GM19452 (cell line): ENCODE measurements at regions not wholly inside any gene's neighbourhood (a gene's known extent, or its start where the extent isn't known, plus 50 kb on each side); places are given as distances from the start of the nearest gene placed in this dataset.
A peak's percentile ranks its signal among the peaks of the same experiment; 100 is the strongest.
"Not testable (repeated sequence)": the region's sequence is repeated elsewhere in the genome, so short reads cannot be mapped to it uniquely, and the experiment has no call there.

Experiments
- ATAC-seq: cut with Tn5 transposase; IDR thresholded peaks from one replicate; pipeline ENCODE4 v1.9.1; 2021; ENCODE audit not compliant: unreplicated experiment

DNA sequence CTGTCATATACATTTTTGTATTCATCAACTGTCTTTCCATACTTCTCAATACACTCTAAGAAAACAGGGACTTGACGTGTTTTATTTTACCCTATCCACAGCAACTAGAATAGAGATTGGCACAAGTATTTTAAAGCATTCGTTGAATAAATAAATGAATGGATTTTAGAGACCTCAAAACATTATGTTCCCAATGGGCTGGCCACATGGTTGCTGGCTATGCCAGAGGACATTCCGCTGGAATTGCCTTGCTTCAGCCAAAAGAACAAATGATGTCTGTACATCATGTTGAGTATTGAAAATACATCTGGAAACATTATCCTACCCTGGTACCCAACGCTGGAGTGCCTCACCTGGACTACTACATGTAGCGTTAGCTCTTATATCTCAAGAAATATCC lies 132.8 kb upstream of the RAP1B start:
- ATAC-seq = no peak

- no peak for ATAC-seq
Measured at GRCh38 chr12:68478516-68479260, 132.0 kb upstream of the RAP1B start.

- ATAC-seq = no peak
Measured at GRCh38 chr12:68479261-68479895, 131.3 kb upstream of the RAP1B start.

- no peak for ATAC-seq
Measured at GRCh38 chr12:68479896-68480291, 130.8 kb upstream of the RAP1B start.

GRCh38 chr12:68480526-68480925 lies 130.2 kb upstream of the RAP1B start:
- no peak for ATAC-seq

GRCh38 chr12:68481181-68481941 lies 129.3 kb upstream of the RAP1B start:
- ATAC-seq = peak; percentile 60

DNA sequence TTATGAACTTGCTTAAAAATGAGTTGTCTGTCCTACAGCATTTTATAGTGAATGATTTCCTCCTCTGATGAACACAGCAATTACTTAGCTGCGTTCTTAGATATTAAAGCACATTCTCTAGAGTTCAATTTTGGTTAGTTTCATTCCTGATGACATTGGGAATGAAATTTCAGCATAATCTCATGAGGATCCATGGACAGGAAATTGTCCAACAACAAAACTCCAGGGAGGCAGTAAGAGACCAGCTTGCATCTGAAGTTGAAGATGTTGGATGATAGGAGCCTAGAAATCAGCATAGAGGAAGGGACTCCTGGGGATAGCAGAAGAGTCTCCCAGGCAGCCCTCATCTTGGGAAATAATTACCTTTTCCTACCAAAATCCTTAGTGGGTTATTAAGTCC lies 128.7 kb upstream of the RAP1B start:
- ATAC-seq = no peak

DNA sequence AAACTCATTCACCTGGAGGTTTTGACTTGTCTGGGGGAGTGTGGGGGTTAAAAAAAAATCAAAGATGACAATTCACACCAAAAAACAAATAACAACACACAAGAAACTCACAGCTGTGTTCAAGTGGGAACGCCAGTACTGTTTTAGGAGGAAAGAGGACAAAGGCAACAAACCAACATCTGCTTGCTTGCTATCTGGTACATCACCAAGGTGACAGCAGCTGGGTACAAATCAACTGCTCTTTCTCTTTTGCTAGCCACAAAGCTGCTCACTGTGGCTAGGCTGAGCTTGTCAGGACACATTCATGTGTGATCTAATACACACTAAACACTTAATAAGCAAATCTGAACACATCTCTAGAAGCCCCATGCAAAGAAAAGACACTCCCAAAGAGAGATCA lies 128.0 kb upstream of the RAP1B start:
- ATAC-seq = peak; percentile 65

DNA sequence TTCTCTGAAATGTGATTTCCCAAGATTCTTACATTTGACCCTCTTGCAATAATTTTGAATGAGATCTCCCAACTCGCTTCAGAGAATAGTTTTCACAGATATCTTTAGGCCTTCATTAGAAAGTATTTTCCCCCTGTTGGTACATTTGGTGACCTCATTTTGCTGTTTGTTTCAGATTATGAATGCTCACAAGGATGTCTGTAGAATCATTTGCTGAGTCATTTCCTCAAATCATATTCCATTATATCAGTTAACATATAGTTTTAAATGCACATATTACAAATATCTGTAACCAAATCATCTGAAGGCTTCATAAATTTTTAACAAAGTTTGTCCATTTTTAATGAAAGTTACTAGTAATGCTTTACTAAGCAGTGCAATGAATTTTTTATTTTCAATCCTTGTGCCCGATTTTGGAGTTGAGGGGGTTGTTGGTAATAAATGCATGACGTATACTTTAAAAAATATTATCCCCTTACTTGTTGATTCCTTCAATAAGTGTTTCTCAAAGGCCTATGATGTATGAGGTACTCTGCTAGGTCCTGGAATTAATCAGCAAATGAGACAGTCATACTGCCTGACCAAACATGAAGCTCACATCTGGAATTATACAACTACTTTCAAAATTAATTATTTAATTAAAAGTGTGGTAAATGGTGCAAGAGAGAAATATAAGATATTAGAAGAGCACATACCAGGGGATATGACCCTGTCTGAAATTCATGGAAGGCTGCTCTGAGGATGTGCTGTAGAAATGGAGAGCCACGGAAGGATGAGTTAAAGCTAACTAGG lies 126.9 kb upstream of the RAP1B start:
- ATAC-seq = no peak

GRCh38 chr12:68484578-68484977 lies 126.1 kb upstream of the RAP1B start:
- not testable (repeated sequence) for ATAC-seq

GRCh38 chr12:68486449-68486848 lies 124.2 kb upstream of the RAP1B start:
- not testable (repeated sequence) for ATAC-seq

DNA sequence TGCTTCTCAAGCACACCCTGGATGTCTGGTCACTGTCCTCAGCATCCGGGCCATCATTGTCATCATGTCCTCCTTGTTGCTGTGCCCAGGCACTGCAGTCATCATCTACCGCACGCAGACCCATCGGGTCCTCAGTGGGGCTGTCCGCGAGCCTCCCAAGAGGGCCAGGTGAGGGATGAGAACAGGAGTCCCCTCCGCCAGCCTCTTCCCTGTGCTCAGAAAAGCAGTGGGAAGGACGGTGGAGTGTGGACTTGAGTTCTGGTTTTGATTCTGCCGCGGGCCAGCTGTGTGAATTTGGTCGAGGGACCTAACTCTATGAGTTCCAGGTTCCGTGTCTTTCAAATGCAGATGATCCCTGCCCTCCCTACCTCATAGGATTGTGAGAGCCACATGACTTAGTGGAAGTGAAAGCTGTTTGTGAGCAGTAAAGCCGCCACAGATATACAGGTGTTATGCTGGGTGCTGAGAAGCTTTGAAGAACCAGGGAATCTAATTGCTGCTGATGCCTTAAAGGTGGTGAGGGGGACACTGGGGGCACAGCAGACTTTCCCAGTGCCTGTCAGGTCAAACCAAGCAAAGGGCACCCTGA lies 122.9 kb upstream of the RAP1B start:
- ATAC-seq = no peak

DNA sequence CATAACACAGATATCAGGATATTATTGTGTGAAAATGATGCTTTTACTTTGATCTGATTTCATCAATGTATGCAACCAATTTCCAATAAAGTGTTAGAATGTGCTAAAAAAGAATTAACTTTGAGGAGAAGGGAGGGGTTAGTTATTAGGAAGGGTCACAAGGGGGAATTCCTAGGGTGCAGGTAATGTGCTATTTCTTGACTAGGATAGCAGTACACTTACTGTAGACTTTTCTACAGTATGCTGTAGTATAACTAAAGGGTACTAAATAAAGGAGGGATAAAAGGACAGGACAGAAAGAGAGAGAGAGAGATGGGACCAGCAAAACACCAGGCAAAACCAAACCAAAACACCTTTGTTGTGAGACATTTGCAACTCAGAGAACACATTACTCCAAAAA lies 121.4 kb upstream of the RAP1B start:
- ATAC-seq = no peak

- no peak for ATAC-seq
Measured at GRCh38 chr12:68490476-68490875, 120.2 kb upstream of the RAP1B start.

DNA sequence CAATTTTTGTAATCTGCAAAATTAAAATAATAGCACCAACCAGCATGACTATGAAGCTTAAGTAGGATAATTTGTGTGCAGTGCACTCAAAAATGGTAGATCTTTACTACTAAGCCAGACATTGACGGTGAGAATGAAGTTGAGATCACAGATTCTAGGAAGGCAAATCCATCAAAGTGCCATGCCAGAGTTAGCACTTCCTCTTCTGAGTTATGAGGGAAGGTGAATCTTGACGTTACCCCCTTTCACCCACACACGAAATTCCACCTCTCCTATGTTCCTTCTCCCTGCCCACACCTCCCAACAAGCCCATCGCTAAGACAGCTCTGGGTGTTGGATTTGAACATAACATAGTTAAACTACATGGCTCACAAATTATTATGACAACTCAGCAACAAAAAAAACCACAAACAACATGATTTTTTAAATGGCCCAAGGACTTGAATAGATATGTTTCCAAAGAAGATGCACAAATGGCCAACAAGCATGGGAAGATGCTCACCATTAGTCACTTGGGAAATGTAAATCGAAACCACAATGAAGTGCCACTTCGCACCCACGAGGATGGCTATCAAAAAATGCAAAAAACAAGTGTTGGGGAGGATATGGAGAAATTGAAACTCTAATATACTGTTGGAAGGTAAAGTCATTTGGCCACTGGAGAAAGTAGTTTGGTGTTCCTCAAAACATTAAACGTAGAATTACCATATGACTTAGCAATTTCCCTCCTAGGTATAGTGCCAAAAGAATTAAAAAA lies 119.3 kb upstream of the RAP1B start:
- no peak for ATAC-seq

DNA sequence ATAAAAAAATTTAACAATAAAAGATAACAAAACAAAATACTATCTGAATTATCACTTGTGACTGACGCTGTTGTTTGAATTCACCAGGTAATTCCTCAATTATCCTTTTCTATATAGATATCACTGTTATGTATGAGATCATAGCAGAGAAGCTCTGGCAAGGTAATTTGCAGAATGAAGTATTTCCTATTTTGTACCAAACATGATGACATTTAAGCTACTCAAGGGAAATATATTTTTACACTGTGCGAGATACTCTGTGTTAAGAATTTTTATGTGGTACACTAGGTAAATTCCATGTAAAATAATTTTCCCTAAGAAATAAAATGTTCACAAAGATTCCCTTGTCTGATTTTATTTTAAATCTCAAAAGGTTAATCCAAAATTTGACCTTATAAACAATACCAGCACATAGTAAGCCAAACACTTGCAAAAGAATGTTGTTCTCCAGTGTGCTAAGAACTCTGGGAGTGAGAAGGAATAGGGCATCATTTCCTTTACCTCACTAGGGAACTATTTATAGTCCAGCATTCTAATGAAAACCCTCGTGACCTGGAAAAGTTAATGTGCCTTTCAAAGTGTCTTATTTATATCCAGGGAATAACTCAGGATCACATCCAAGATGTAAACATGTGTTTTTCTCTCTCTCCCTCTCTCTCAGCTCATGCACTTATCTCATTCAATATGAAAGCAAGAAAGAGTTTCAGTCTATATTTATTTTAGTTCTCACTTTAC lies 115.2 kb upstream of the RAP1B start:
- no peak for ATAC-seq

DNA sequence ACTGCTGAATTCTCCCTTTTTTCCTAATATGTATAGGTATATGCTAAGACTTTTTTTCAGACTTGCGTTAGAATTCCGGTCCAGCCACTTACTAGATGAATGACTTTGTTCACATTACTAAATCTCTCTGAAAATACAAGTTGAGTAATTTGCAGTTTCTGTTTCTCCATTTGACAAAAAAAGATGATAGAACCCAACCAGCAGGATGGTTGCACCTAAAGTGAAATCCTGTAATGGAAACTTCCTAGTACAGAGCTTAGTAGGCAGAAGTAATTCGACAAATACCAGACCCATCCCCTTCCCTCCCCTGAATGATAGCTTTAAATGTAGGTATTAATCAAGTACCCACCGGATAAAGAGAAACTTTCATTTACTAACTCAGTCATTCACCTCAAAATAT lies 113.6 kb upstream of the RAP1B start:
- no peak for ATAC-seq

DNA sequence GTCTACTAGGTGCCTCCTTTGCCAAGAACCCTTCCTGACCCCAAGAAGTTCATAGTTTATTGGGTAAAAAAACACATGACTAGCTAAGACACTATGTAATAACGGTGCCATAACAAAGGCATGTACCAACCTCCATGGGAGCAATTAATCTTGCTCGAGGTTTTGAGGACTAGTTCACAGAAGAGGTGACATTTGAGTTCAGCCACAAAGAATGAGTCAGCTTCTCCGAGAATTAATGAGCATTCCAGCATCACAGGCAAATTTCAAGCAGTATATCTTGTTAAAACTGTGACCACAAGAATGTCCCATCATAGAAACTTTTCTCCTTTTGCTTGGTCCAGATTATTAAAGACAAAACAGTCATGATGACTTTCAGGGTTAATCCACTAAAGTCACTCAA lies 113.0 kb upstream of the RAP1B start:
- no peak for ATAC-seq

DNA sequence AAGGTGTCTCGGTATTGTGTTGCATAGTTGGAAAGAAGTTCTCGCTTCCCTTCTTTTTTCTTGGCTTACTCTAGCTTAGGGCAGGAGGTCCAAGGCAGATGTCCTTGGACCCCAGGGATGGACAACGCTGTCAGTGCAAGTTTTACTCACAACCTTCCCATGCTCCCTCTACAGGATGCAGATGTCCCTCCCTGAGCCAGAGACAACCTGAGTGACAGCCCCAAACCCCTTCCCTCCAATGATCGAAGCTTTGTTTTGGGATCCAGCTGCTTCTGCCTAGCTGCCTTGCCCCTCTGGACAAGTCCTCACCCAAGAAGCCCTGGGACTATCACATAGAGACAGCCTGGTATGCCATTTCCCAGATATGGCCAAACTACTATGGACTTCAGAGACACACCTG lies 112.0 kb upstream of the RAP1B start:
- no peak for ATAC-seq

DNA sequence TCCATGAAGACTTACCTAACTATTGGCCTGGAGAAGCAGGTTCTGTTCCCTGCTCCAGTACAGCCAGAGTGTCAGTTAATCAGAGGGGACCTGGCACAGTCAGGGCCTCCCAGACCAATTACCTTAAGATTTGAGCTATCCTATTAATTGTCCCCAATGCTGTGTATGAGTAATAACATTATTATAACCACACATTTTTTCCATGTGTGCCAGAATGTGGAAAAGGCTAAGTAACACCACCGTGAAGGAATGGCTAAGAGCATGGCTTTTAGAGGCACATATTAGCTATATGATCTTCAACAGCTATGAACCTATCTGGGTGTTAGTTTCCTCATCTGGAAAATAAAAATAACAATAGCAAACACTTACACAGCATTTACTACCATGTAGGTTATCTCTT lies 111.1 kb upstream of the RAP1B start:
- no peak for ATAC-seq
